T1000 (cell line): ENCODE measurements at regions not wholly inside any gene's neighbourhood (a gene's known extent, or its start where the extent isn't known, plus 50 kb on each side); places are given as distances from the start of the nearest gene placed in this dataset.
"Not testable (repeated sequence)": the region's sequence is repeated elsewhere in the genome, so short reads cannot be mapped to it uniquely, and the experiment has no call there.

Source experiments
- DNase-seq: peaks from one replicate; lab custom pipeline; 2025; ENCODE audit warnings: mixed read lengths; lab: John Stamatoyannopoulos, UW

DNA sequence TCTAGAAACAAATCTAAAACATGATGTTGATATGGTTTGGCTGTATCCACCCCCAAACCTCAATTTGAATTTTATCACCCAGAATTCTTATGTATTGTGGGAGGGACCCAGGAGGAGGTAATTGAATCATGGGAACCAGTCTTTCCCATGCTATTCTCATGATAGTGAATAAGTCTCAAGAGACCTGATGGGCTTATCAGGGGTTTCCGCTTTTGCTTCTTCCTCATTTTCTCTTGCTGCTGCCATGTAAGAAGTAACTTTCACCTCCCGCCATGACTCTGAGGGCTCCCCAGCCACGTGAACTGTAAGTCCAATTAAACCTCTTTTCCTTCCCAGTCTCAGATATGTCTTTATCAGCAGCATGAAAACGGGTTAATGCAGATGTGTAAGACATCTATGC, 232.7 kb upstream of the ONECUT1 start:
- no peak for DNase-seq

DNA sequence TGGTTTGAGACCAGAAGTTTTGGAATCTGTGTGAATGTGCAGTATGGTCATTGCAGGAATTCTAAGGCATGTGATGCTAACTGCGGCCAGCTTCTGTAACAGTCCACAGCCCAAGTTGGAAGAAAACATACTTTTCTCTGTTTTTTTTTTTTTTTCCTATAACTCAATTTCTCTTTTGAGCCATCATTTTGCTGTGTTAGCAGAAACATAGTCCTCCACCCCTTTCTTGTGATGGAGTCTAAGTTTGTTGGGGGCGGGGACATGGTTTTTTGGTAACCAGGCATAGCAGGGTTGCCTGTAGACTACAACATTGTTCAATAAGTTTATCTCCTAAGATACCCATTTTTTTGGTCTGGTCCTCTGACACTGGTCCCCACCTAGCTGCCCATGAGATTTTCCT, 223.2 kb upstream of the ONECUT1 start:
- no peak for DNase-seq

DNA sequence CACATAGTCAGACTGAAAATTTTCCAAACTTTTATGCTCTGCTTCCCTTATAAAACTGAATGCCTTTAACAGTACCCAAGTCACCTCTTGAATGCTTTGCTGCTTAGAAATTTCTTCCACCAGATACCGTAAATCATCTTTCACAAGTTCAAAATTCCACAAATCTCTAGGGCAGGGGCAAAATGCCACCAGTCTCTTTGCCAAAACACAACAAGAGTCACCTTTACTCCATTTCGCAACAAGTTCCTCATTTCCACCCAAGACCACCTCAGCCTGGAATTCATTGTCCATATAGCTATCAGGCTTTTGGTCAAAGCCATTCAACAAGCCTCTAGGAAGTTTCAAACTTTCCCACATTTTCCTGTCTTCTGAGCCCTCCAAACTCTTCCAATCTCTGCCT, 221.6 kb upstream of the ONECUT1 start:
- not testable (repeated sequence) for DNase-seq

DNA sequence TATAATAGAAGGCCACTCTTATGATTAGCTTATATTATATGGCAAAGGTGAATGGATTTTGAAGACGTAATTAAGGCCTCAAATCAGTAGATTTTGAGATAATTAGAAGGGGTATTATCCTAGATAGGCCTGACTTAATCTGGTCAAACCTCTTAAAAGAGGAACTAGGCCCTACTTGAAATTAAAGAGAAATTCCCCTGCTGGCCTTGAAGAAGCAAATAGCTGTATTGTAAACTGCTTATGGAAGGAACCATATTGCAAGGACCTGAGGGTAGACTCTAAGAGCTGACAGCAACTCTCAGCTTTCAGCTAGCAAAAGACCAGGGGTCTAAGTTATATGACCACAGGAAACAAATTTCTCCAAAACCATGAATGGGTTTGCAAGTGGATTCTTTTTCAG, 219.0 kb upstream of the ONECUT1 start:
- DNase-seq: no peak

DNA sequence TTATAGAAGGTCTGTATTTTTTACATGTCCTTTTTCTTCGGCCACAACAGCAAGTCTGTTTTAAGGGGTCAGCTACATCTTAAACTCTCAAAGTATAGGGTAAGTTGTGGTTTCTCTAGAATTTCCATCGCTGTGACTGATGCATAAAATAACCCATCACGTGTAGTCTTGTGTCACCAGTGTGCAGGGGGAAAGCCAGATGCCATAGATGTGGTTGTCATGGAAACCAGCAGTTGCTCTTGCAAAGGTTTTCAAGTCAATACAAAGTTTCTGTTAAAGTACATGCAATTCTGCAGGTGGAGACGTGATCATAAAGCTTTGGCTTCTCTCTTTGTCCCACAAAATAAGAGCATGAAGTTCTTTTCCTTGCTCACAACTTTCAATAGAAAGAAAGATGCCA, 210.3 kb upstream of the ONECUT1 start:
- no peak for DNase-seq

DNA sequence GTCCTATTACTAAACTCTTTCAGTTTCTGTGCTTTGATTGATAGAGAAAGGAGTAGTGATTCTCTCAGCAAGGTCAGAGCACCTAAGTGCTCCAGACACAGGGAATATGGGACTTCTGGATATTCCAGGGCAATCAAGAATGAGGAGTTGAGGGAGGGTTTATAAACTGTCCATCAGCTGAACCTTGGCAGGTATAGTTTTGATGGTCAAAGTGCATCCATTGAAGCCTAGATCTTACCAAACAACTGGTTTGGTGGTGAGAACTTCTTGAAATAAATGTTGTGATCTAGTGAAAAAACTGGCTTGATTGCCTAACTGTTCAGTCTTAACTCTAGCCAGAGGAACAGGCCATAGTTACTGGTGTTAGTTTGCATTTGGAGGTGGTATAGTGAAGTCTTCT, 207.0 kb upstream of the ONECUT1 start:
- DNase-seq: no peak

DNA sequence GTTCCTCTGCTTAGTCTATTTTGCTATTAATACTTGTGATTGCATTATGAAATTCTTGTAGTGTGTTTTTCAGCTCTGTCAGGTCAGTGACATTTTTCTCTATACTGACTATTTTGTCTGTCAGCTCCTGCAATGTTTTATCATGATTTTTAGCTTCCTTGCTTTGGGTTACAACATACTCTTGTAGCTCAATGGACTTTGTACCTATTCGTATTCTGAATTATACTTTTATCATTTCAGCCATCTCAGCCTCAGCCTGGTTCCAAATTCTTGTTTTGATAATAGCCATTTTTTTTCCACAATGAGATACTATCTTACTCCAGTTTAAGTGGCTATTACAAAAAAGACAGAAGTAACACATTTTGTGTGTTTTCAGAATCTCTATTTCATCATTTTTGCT, 204.2 kb upstream of the ONECUT1 start:
- no peak for DNase-seq

DNA sequence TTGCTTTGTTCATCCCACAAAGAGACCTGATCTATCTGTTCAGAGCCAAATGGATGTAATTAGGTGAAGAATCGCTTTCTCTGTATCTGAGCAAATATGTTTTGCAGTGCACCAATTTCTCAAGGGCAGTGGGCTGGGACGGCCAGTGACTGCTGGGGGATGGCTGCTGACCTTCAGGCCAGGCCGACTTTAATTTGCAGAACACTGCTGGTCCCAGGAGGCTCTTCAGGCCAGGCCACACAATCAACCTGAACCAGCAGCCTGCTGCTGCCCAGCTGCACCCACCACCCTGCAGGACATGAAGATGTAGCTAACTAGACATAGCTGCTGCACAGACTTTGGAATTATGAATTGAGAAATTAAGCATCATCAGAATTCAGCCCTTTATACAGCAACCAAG, 194.4 kb upstream of the ONECUT1 start:
- no peak for DNase-seq

DNA sequence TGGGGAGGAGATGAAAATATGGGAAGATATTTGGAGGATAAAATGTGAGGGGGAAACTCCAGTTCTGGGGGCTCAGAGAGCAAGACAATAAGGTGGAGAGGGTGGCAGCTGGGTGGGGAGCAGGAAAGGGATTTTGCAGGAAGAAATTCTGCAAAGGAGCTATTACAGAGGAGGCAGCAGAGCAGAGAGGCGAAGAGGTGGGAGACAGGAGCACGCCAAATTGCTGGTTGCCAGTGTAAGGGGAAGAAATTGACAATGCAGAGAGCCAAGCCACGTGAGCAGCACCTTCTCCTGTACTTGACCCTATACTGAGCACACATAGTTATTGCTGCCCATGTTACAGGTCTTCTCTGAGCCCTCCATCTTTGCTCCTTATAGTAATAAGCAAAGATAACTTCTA, 190.3 kb upstream of the ONECUT1 start:
- DNase-seq: no peak

DNA sequence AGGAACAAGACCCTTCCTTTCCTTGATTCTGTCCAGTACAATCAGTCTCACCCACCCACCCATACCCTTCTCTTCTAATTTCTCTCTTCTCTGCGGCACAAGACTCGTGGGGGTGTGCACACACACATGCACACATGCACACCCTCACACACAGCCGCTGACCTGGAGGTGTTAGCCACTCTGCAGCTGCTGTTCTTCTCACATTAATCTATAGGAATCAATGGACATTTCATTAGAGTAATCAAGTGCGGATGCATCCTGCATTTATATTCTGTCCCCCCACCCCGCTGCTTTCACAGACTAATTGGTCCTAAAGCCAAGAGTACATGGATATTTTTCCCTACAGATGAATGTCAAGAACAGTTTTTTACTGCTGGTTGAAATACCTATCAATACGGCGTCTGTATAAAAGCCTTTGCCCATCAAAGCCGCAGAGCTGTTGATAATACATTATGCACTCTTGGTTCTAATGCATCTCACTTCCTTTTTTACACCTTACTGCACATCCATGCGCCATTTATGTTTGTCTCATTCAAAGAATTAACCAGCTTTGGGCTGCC, 186.5 kb upstream of the ONECUT1 start:
- no peak for DNase-seq

DNA sequence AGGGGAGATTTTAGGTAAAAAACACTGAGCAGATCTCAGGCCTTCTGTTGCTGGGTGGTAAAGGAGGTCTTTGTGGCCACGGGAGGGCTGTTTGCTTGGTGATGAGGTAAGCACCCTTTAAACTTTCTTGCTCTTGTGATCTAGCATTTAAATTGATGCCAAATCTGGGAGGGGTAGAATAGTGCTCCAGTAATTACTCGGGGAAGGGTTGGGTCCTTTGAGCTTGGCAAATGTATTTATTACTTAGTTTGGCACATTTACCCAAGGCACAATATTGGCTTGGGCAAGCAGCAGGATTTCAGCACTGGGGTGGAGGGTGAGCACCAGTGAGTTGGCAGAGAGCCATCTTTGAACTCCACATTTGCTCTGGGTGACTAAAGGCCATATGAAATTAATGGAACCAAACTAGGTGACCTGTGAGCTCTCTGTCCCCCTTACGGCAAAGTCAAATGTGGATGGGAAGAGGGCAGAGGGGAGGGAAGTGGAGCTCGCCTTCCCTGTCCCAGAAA, 185.9 kb upstream of the ONECUT1 start:
- DNase-seq: no peak

DNA sequence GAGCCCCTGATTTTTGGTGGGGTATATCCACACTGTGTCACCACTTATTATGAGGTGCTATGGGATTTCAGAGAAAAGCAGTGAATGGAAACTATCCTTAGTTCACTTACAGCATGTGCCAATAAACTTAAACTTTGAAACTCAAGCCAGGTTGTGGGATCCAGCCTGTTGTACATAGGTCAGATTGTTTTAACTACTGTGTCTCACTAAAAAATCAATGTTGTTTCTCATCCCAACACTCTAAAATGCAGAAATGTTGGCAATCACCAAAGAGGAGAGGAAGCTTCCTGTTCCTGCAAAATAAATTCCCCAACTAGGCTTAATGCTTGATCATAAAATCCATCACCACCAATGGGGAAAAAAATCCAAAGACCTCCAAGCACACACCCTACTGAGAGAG, 173.7 kb upstream of the ONECUT1 start:
- no peak for DNase-seq

DNA sequence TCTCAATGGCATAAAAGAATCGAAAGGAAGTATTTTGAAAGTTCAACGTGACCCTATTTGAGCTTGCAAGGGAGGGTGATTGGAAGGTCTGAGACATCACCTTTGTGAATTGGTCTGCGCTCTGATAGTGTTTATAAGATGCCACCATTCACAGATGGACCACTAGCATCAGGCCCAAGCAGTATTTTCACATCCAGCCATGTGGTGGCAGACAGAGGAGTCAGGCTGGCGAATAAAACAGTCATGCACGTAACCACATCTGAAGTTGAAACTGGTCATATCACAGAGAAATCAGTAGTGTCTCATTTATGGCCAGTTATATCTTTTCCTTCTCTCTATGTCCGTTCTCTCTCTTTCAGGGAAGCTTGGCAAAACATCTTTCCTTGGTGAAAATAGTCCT, 170.1 kb upstream of the ONECUT1 start:
- DNase-seq: no peak

DNA sequence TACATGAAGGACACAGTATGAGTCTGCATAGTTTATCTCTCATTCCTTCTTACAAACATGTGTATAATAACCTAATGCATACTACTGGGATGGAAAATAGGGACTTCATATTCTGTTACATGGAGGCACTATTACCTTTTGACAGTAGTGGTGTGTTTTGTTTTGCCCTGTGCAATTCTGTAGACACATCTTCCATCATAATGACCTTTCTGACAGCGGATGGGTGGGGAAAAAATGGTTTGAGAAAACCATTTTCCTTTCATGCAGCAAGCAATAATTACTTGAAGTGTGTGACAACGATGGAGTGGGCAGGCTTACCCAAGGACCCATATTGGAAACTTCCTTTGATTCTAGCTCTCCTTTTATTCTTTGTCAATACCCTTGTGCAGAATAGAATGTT, 153.6 kb upstream of the ONECUT1 start:
- no peak for DNase-seq

DNA sequence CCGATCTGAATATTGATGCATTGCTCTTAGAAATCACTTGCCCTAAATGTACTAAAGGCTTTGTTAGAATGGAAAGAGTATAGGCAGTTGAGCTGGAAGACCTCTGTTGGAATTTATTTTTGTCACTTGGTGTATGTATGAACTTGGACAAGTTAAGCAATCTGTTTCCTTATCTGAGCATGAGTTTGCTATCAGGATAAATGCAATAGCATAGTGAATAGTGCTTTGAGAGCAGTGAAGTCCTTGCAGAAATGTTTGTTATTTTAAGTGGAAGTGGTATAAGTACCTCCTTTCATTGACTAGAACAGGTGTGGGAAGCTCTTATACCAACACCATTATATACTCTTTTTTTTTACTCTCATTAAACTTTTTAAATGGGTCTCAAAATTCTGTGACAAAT, 146.4 kb upstream of the ONECUT1 start:
- no peak for DNase-seq

DNA sequence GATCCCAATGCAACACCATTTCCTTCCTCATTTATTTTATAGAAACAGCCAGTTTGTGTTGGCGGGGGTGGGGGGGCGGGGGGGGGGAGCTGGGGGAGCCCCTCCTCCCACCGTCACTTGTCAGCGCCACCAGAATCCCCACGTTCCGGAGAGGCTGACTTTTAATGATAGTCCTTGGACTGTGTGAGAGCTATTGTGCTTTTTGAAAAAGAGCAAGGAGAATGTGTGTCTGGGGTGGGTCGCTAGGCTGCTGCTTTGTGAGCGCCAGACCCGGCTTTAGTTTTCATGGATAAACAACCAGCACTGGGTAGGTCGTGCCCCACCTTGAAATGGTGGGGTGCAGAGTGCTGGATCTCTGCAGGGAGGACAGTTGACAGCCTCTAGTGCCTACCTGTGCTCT, 135.0 kb upstream of the ONECUT1 start:
- no peak for DNase-seq

DNA sequence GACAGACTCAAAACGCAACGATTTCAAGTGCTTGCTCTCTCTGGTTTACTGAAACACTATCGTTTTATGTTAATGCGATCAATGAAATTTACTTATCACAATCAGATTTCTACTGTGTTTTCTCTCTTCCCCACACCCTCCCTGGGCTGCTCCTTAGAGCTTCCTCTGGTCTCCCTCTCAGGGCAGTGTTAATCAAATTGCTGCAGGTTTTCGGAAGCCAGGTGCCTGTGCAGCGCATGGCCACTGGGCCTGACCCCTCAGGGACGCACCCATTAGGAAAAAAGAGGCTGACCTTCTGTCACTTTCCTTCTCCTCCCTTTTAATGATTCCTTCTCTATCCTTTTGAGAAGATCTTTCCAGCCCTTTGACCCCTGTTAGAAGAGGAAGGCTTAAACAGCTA, 134.5 kb upstream of the ONECUT1 start:
- no peak for DNase-seq

DNA sequence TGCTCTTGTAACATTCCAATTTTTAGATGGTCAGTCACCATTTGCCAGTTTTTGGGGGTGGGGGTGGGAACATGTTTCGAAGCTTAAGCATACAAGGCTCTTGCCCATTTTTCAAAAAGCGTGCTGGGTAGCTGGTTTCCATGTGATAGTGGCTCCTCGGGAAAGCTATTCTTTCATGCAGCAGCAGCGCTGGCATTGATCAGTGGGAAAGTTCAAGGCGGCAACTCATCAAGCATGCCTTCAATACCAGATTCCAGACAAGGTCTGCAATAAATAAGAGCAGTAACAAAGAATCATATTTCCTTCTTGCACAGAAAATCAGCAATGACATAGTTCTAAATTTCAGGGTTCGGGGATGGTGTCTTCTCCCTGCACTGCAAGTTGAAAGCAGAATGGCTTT, 133.5 kb upstream of the ONECUT1 start:
- DNase-seq: no peak

DNA sequence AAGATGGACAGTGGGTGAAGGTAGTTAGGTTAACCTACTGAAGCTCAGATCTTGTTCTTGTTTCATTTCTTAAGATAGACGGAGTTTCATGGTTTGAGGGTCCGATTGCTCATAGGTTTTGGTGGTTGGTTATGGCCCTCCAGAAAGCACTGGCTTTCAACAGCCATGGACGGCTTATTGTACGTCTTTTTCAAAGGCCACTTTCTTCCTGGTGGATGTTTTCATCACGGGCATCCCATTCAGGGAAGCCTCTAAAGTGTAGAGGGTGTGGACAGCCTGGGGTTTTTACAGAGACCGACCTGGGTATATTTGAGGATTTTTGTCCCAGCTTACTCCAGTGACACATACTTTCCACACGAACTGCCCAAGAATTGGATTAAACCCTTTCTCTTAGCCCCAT, 132.7 kb upstream of the ONECUT1 start:
- no peak for DNase-seq

DNA sequence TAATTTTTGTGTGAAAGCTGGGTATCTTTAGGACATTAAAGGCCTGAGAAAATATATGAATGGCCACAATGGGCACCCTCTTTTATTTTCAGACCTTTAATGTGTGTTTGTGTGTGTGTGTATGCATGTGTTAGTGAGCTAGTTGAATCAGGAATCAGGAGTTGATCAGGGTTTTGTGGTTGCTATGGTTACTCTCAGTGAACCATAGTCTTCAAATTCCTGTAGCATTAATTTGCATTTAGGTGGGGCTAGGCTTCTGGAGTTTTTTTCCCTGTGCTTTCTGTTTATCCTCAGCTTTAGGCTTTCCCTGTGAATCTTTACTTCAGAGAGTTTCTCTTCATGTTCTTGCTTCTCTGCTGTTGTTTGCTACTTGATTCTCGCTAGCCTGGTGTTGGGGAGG, 122.0 kb upstream of the ONECUT1 start:
- no peak for DNase-seq

DNA sequence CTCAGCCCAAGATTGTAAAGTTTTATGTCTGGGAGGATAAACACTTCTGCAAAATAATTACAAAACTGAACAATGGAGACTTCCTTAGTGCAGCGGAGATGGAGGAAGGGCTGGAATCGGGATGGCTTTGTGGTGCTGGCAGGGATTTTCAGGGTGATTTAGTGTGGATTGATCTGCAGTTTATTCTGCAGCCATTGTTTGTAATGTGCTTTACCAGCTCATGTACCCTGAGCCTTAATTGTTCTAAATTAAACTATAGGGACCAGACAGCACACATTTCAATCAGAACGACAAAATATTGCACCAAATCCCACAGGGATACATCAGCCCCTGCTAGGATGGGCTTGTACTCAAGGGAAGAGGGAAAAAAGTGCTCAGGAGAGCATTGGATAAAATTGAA, 103.2 kb upstream of the ONECUT1 start:
- no peak for DNase-seq

DNA sequence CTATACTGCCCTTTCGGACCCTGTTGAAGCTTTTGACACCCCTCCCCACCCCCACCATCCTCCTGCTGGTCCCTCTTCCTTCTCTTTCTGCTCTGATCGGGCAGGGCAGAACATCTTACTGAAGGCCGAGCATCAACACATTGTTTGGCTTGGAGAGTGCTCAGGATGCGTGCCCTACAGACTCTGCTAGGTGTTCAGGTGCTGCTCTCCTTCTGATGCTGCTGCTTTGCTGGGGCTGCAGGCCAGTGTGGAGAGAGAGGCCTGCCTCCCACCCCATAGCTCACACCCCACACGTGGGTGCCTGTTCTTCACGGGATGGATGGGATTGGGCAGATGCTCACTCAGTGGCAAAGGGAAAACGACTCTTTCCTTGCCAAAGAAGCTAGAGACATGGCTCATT, 89.8 kb upstream of the ONECUT1 start:
- DNase-seq: no peak

DNA sequence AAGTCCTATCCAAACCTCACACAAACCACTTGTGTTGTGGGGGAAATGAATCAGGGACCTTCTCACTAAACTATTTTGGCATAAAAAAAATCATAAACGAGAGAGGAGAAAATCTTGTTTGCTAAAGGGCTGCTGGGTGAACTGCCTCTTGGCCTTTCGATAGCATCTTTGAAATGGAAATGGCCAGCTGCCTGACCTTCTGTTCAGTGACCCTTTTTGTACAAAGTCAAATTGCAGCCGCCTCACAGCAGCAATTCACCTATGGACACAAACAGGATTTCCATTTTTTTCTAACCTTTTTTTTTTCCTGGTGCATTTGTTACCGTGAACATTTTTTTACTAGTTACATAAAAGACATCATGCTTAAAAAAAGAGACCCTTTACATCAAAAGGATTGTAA, 89.0 kb upstream of the ONECUT1 start:
- DNase-seq: no peak

DNA sequence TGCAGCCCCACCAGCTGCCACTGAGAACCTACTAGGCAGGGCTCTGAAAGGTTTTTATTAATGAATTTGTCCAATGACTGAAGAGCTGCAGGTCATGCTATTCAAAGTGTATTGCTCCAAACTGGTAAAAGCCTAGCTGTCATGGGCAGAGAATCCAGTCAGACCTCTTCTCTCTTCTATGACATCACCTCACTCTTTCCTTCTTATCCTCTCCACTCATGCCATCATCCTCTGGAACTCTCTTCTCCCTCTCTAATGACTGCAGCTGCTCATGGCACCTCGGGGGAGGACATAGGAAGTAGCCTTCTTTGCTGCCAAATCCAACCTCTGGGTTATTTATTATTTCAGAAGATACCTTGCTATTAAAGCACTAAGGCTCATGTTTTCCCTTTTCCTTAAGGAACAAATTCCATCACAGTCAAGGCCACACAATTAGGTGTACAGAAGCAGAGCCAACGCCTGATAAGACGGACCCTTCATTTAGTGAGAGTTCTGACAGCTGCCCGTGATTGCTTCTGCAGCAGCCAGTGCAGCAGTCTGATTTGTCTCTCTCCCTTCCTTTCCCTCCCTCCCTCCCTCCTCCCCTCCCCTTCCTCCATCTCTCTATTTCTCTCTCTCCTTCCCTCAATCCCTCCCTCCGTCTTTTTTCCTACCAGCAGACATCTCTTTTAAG, 87.0 kb upstream of the ONECUT1 start:
- DNase-seq: no peak
